HG03432 (cell line): ENCODE measurements at regions not wholly inside any gene's neighbourhood (a gene's known extent, or its start where the extent isn't known, plus 50 kb on each side); places are given as distances from the start of the nearest gene placed in this dataset.

Source experiments
- ATAC-seq: cut with Tn5 transposase; IDR thresholded peaks from one replicate; pipeline ENCODE4 v1.9.1; 2021; ENCODE audit warnings: mild to moderate bottlenecking, moderate library complexity; ENCODE audit not compliant: unreplicated experiment

- ATAC-seq, result no peak
These were observed 153.0 kb downstream of the UXS1 start for GRCh38 chr2:106041150-106041549.

DNA sequence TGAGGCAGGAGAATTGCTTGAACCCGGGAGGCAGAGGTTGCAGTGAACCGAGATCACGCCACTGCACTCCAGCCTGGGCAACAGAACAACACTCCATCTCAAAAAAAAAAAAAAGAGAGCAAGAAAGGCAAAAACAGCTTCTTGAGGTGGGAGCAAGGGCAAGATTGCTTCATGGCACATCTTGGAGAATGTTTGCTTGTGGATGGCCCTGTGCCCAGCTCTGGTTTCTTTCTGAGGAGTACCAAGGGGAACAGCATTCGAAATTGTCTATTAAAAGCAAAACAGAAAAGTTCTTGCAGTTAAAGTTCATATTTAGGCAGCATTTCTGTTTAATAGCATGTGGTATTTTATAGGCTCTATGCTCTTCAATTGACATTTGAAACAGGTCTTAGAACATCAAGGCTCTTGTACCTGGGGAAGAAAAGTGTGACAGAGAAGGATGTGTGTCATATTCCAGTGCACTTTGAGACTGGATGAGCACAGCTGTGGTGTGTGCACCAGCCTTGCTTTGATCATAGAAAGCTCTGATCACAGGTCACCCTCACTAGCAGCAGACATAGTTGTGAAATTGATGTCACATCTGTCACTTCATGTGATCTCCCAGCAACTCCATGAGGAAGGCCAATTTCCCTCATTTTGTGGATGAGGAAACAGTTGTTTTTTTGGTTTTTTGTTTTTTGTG, 154.3 kb downstream of the UXS1 start:
- no peak for ATAC-seq

DNA sequence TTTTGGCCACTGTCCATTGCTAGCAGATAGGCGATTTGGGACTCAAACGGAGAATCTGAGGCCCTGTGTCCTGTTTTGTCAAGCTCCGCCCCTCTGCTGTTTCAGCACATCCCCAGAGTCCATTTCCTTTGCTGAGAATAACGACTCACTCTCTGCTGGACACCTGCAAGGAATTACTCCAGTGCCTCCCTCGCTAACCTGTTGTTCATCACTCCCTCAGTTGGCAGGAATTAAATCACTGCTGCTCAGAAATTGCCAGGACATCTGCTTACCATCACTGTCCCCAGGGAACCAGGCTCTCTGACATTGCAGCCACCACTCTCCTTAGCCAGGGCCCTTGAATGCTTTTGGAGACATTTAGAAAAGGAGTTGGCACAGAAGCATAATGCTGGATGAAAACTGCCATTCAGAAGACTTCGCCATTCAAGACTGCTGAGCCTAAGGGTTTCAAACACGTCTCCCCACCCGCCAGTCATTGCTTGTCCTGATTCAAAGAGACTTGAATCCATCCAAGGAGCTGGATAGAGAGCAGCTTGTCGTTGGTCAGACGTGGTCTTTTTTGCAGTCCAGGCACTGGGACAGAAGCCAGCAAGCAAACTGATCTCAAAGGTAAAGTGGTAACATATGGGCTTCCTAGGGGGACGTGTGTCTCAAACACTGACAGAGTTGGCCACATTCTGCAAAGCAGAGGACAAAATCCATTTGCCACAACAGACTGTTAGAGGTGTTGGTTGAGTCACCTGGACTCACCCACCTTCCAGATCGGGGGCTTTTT, 155.3 kb downstream of the UXS1 start:
- no peak for ATAC-seq

- no peak for ATAC-seq
These were observed 156.2 kb downstream of the UXS1 start for GRCh38 chr2:106037932-106038331.

GRCh38 chr2:106037262-106037661, 156.8 kb downstream of the UXS1 start:
- ATAC-seq, result no peak

GRCh38 chr2:106034325-106034724, 159.8 kb downstream of the UXS1 start:
- ATAC-seq, result no peak

- ATAC-seq, result no peak
These were observed 161.4 kb downstream of the UXS1 start for GRCh38 chr2:106032676-106033075.

DNA sequence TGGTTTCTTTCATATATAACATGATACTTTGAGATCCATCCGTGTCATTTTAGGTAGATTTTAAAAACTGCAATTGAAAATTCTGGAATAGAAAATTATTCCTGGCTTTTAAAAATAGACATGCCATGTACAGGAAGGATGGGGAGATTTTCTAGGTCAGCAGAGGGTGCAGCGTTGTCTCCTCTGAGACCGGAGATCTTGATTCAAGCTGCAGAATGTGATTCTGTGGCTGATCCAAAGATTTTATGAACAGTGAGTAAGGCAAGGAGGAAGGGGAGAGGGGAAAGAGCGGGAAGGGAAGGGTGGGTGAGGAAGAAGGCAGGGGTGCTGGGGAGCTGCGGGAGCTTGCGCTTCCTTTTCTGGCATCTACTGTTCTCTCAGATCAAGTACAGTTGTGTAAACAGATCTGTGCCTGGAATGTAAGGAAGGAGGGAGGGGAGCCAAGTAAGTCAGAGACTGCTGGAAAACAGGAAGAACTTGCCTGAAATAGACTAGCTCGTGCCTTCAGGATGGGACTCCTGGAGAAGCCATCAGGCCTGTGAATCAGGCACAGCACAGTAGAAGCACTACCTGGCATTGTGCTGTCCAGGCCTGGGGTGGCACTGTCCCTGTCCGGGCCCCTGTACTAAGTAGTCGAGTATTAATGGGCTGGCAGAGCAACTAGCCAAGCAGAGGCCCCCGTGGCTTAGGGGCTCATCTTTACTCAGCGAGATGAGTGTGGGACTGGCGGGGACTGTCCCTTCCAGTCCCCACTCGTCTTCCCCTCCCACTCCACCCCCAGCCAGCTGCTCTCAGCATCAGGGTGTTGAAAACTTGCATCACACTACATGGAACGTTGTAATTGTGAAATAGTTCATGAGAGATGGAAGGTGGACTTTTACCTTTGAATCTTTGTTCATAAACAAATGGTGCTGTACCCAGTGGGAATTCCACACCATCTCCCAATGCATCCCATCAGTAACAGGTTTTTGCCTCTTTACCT, 163.5 kb downstream of the UXS1 start:
- peak; percentile 60 for ATAC-seq

- no peak for ATAC-seq
These were observed 165.9 kb downstream of the UXS1 start for GRCh38 chr2:106028192-106028591.

GRCh38 chr2:106026271-106027190, 167.6 kb downstream of the UXS1 start:
- no peak for ATAC-seq

GRCh38 chr2:106025796-106026195, 168.3 kb downstream of the UXS1 start:
- ATAC-seq, result no peak

GRCh38 chr2:106021662-106022028, 172.5 kb downstream of the UXS1 start:
- ATAC-seq, result no peak

DNA sequence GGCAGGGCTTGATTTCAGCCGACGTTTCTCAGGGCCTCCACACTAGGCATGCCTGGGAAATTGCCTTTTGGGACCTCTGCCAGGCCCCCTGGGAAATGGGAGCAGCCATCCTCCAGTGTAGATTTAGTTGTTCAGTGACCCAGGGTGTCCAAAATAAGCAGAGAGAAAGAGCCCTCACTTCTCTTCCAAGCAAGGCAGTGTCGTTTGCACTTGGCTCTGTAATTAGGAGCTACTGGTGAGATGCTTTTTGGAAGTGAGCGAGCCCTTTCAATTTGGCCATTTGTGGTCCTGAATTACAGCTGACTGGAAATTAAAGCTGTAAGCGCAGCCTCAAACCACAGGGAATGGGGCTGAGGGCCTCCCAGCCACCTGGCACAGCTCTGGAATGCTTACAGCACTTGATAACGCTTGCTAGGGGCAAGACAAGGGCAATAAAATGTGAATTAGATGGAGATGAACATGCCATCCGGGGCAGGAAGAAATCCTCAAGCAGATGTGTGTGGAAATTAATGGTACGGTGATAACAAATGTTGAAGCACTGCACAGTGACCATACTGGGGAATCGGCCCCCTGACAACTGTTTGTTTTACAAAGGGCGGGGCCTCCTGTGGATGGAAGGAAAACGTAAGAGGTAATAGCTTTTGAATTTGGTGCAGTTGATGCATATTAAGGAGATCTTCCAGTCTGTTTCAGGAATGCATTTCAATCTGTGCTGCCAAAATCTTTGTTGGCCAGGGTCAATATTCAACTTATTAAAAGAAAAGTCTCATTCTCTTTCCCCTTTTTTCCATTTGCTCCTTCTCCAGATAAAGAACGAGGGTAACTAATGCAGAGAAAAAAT, 173.1 kb downstream of the UXS1 start:
- ATAC-seq, result no peak

DNA sequence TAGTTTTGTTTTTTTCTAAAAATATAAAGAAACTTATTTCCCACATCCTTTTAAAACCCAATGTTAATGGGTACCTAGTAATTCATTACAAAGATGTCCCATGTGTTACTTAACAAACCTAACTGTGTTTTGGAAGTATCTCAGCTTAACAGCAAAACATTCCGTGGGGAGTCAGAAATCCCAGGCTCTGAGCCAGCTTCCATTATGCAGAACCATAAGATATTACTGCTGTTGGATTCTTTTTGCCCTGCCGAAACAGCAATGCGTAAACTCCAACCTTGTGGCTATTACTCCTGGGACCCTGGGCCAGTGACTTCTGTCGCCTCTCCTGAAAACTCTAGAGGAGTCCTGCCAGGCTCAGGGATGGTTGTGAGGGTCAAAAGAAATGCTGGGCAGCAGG, 174.1 kb downstream of the UXS1 start:
- no peak for ATAC-seq

GRCh38 chr2:106018141-106018540, 176.0 kb downstream of the UXS1 start:
- ATAC-seq, result no peak

DNA sequence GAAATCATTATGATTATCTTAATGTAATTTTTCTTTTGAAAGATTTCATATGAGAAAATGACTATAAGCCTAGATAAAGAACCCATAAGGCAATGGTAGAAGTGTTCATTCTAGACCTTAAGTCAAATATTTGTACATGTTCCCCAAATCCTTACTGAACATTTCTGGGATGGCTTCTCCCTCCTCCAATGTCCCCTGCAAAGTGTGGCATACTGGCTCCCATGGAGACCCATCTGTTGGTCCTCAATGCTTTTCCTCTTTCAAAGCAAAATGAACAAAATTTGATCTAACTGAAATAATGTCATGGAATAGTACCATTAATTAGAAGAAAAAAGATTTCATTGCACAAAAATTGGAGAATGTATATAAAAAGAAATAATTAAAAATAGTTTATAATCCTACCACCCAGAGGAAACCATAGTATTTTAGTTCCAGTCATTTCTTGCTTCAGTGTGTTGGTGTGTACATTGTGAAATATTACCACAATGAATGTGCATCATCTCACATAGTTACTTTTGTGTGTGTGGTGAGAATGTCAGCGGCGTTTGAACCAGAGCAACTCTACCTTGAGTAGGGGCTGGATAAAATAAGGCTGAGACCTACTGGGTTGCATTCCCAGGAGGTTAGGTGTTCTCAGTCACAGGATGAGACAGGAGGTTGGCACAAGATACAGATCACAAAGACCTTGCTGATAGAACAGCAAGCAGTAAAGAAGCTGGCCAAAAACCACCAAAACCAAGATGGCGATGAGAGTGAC, 181.3 kb downstream of the UXS1 start:
- ATAC-seq, result no peak

GRCh38 chr2:106012001-106012590, 182.0 kb downstream of the UXS1 start:
- no peak for ATAC-seq

DNA sequence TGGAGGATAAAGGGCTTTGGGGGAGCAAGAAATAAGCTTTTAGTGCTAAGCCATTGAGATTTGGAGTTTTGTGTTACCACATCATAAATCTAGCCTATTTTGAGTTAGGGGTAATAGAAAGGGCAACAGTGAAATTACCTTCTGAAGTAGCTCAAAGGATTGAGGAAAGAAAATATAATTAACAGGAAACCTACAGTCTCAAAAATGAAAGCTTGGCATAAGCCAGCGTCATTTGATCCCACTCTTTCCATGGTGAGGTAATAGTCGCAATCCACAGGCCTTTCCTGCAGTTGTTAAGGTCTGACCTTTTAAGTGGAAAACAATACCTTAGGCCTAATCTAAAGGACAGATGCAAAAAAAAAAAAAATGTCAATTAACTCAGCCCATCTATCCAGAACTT, 182.7 kb downstream of the UXS1 start:
- no peak for ATAC-seq
